Keratinocyte (primary cell): ENCODE measurements at regions not wholly inside any gene's neighbourhood (a gene's known extent, or its start where the extent isn't known, plus 50 kb on each side); places are given as distances from the start of the nearest gene placed in this dataset.

Experiments used
- DNase-seq: peaks from one replicate; pipeline ENCODE4 v3.0.0-alpha.2; 2011; ENCODE audit warnings: low read depth, missing footprints, low spot score
- FAIRE-seq: peaks from 2 replicates; lab custom pipeline; 2011; peaks lifted over from hg19 to GRCh38; lab: Jason Lieb, UNC
- H2AFZ ChIP-seq: 2 replicates; pipeline ENCODE4 v1.6.0; 2012; ENCODE audit warnings: low read length, control low read depth, inconsistent platforms; ENCODE audit not compliant: control insufficient read depth
- H3K27ac ChIP-seq: 2 replicates; pipeline ENCODE4 v1.5.1; 2011; ENCODE audit warnings: low read length; ENCODE audit not compliant: control insufficient read depth, insufficient read depth
- H3K27me3 ChIP-seq: 3 replicates; pipeline ENCODE4 v1.6.0; 2011; ENCODE audit warnings: low read length; ENCODE audit not compliant: control insufficient read depth, insufficient read depth; ENCODE audit errors: extremely low read depth
- H3K36me3 ChIP-seq, 2 experiments: 2 replicates in 1 of 2; 3 replicates in 1 of 2; pipeline ENCODE4 v1.5.1; 2011; ENCODE audit warnings: low read length in 2 of 2, mild to moderate bottlenecking in 1 of 2; ENCODE audit not compliant: control insufficient read depth in 2 of 2, insufficient read depth in 2 of 2; ENCODE audit errors: extremely low read depth in 1 of 2
- H3K4me1 ChIP-seq: 3 replicates; pipeline ENCODE4 v1.5.1; 2011; ENCODE audit warnings: low read length; ENCODE audit not compliant: control insufficient read depth, insufficient read depth; ENCODE audit errors: extremely low read depth
- H3K4me2 ChIP-seq: 3 replicates; pipeline ENCODE4 v1.6.0; 2011; ENCODE audit warnings: low read depth, low read length; ENCODE audit not compliant: control insufficient read depth, insufficient read depth; ENCODE audit errors: extremely low read depth
- H3K4me3 ChIP-seq, 3 experiments: fragments of 200-600 bp in 1 of 3; sonication (generic) in 1 of 3; 2 replicates in 2 of 3; 3 replicates in 1 of 3; pipeline ENCODE4 v1.5.1; 2011 to 2016; ENCODE audit warnings: low read length in 3 of 3, mild to moderate bottlenecking in 3 of 3, control low read depth in 2 of 3, inconsistent platforms in 1 of 3, low read depth in 1 of 3, mixed read lengths in 1 of 3, mixed run types in 1 of 3, moderate library complexity in 1 of 3; ENCODE audit not compliant: control insufficient read depth in 2 of 3, insufficient read depth in 2 of 3; ENCODE audit errors: extremely low read depth in 1 of 3
- H3K79me2 ChIP-seq: 2 replicates; pipeline ENCODE4 v1.6.0; 2012; ENCODE audit warnings: low read length; ENCODE audit not compliant: control insufficient read depth, insufficient read depth
- H3K9ac ChIP-seq: 3 replicates; pipeline ENCODE4 v1.6.0; 2011; ENCODE audit warnings: low read length; ENCODE audit not compliant: control insufficient read depth, insufficient read depth; ENCODE audit errors: extremely low read depth
- H3K9me1 ChIP-seq: 3 replicates; pipeline ENCODE4 v1.6.0; 2011; ENCODE audit warnings: low read length; ENCODE audit not compliant: control insufficient read depth, insufficient read depth; ENCODE audit errors: extremely low read depth
- H3K9me3 ChIP-seq: 2 replicates; pipeline ENCODE4 v1.5.1; 2012; ENCODE audit warnings: low read depth, low read length; ENCODE audit not compliant: control insufficient read depth
- H4K20me1 ChIP-seq: 3 replicates; pipeline ENCODE4 v1.6.0; 2011; ENCODE audit warnings: low read length; ENCODE audit not compliant: control insufficient read depth, insufficient read depth; ENCODE audit errors: extremely low read depth
- EZH2 ChIP-seq: IDR thresholded peaks from one replicate; pipeline ENCODE4 v1.6.1; 2012; ENCODE audit warnings: inconsistent platforms, mild to moderate bottlenecking, low read length, moderate library complexity
- dilution Hi-C: fragments of 300-500 bp; cut with MboI; formaldehyde crosslinking; loops from one replicate; pipeline ENCODE4 v1.7.0; 2020; ENCODE audit warnings: low sequenced_read_pairs; ENCODE audit not compliant: extremely low pct_ligation_motif_present
- TF ChIP-seq, protein P1 (sequence below), 3 experiments: IDR thresholded peaks in 1 of 3; conservative IDR thresholded peaks in 1 of 3; optimal IDR thresholded peaks in 1 of 3; 2 replicates in 2 of 3; 3 replicates in 1 of 3; pipeline versions ENCODE3 to v1.5.1; 2011; ENCODE audit warnings: low read length in 3 of 3, mild to moderate bottlenecking in 3 of 3, moderate library complexity in 2 of 3, control low read depth in 1 of 3, inconsistent platforms in 1 of 3; ENCODE audit not compliant: insufficient read depth in 2 of 3; ENCODE audit errors: extremely low read depth in 1 of 3

DNA sequence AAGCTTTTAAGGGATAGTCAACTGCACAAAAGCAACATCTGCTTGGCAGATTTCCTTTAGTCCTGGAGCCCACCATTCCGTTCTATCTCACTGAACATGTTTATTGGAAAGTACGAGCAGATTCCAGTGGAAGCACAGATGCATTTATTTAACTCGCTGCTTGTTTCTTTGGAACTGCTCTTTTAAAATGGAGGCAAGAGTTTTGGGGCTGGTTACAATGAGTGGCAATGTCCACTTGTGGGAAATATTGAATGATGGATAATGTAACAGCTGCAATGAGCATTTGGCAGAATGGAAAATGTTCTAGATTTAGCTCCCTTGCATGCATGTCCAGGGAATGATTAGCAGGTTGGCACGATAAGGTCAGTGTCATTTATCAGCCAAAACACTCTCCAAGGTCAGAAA lies 163.0 kb downstream of the ATP23 start:
- Histone ChIP-seq H3K4me3 (no peak overlapping the region), H3K27ac (no peak overlapping the region), H3K4me1 (no peaks in the 10 kb centered on the region), H3K79me2 (no peaks in the 10 kb centered on the region), H3K9me1 (no peaks in the 10 kb centered on the region), H3K9ac (no peak overlapping the region), H3K36me3 (no peaks in the 10 kb centered on the region), H3K9me3 (no peaks in the 10 kb centered on the region), H4K20me1 (no peaks in the 10 kb centered on the region), H3K27me3 (no peaks in the 10 kb centered on the region), H3K4me2 (no peak overlapping the region), H2AFZ (no peak overlapping the region)
- FAIRE-seq (no peak), DNase-seq (no peak)
- dilution Hi-C loops, result no loop called here
- TF ChIP-seq EZH2, result no peak
- TF ChIP-seq, protein P1, sequence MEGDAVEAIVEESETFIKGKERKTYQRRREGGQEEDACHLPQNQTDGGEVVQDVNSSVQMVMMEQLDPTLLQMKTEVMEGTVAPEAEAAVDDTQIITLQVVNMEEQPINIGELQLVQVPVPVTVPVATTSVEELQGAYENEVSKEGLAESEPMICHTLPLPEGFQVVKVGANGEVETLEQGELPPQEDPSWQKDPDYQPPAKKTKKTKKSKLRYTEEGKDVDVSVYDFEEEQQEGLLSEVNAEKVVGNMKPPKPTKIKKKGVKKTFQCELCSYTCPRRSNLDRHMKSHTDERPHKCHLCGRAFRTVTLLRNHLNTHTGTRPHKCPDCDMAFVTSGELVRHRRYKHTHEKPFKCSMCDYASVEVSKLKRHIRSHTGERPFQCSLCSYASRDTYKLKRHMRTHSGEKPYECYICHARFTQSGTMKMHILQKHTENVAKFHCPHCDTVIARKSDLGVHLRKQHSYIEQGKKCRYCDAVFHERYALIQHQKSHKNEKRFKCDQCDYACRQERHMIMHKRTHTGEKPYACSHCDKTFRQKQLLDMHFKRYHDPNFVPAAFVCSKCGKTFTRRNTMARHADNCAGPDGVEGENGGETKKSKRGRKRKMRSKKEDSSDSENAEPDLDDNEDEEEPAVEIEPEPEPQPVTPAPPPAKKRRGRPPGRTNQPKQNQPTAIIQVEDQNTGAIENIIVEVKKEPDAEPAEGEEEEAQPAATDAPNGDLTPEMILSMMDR (optimal IDR thresholded peaks at IDR 0.05 in 1 of 3, IDR thresholded peaks at IDR 0.05 in 1 of 3, conservative IDR thresholded peaks at IDR 0.05 in 1 of 3; ENCODE audit: extremely low read depth in 1 of 3, insufficient read depth in 2 of 3, low read length in 3 of 3), result no peak

DNA sequence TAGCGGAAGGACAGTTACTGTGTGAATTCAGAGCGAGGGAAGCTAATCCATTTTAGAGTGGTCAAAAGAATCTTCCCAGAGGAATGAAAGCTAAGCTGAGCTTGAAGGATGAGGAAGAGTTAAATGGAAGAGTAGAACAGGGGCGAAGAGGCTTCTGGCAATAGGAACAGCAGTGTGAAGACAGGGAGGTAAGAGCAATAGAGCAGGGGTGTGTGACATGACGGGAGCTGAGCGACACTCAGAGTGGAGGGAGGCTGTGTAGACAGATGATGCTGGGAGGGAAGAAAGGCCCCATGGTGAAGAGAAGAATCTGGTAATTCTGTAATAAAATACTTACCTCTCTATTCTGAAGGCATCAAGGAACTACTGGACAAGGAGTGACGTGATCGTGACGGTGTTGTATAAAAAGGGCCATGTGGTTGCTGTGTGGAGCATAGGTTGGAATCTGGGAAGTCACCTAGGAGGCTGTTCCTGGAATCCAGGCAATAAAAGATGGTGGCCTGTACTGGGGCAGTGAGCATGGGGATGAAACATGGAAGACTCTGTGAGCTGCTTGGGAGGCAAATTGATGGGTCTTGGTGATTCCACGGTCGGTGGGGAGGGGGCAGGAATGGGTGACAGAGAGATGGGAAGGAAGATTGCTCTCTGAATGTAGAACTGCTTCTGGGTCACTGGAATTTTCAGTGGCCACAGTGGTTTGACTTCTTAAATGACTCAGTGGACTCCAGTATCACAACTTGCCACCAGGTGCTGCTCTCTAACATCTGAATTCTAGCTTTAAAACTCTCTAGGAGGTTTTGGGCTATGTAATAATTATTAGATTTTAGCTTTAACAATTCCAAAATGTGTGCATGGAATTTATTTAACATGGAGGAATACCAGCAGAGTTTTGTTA lies 164.1 kb downstream of the ATP23 start:
- no peak overlapping the region for H3K4me2 ChIP-seq
- TF ChIP-seq EZH2, result no peak
- TF ChIP-seq, protein P1 (optimal IDR thresholded peaks at IDR 0.05 in 1 of 3, IDR thresholded peaks at IDR 0.05 in 1 of 3, conservative IDR thresholded peaks at IDR 0.05 in 1 of 3; ENCODE audit: extremely low read depth in 1 of 3, insufficient read depth in 2 of 3, low read length in 3 of 3), result peak; percentile 8 to 46 (median 28)
- dilution Hi-C loops, result no loop called here
- no peaks in the 10 kb centered on the region for H4K20me1 ChIP-seq
- no peak overlapping the region for H2AFZ ChIP-seq
- H3K9ac ChIP-seq, result no peak overlapping the region
- FAIRE-seq (no peak), DNase-seq (no peak)
- H3K9me3 ChIP-seq, result no peaks in the 10 kb centered on the region
- H3K4me1 ChIP-seq, result no peaks in the 10 kb centered on the region
- no peak overlapping the region for H3K4me3 ChIP-seq
- H3K27ac ChIP-seq, result no peak overlapping the region
- H3K79me2 ChIP-seq, result no peaks in the 10 kb centered on the region
- H3K36me3 ChIP-seq, result no peaks in the 10 kb centered on the region
- H3K9me1 ChIP-seq, result no peaks in the 10 kb centered on the region
- no peaks in the 10 kb centered on the region for H3K27me3 ChIP-seq
